Thyroid gland (tissue), 4 donors: ENCODE measurements at regions not wholly inside any gene's neighbourhood (a gene's known extent, or its start where the extent isn't known, plus 50 kb on each side); places are given as distances from the start of the nearest gene placed in this dataset.

Source experiments
- POLR2A ChIP-seq, 2 donors: fragments of 450-650 bp; IDR thresholded peaks; one replicate each; pipeline ENCODE4 v1.6.1; 2017; ENCODE audit warnings: antibody characterized with exemption in 2 of 2, mild to moderate bottlenecking in 2 of 2, moderate library complexity in 1 of 2
- TF ChIP-seq, protein P1 (sequence below), 6 experiments: fragments of 200-600 bp in 3 of 6; fragments of 450-650 bp in 3 of 6; sonication (generic) in 3 of 6; IDR thresholded peaks; one replicate each; pipeline ENCODE4 v1.5.1; 2016 to 2019; ENCODE audit warnings: antibody characterized with exemption in 6 of 6, mild to moderate bottlenecking in 2 of 6, inconsistent platforms in 1 of 6, moderate library complexity in 1 of 6

- TF ChIP-seq, protein P1, sequence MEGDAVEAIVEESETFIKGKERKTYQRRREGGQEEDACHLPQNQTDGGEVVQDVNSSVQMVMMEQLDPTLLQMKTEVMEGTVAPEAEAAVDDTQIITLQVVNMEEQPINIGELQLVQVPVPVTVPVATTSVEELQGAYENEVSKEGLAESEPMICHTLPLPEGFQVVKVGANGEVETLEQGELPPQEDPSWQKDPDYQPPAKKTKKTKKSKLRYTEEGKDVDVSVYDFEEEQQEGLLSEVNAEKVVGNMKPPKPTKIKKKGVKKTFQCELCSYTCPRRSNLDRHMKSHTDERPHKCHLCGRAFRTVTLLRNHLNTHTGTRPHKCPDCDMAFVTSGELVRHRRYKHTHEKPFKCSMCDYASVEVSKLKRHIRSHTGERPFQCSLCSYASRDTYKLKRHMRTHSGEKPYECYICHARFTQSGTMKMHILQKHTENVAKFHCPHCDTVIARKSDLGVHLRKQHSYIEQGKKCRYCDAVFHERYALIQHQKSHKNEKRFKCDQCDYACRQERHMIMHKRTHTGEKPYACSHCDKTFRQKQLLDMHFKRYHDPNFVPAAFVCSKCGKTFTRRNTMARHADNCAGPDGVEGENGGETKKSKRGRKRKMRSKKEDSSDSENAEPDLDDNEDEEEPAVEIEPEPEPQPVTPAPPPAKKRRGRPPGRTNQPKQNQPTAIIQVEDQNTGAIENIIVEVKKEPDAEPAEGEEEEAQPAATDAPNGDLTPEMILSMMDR (IDR thresholded peaks at IDR 0.05), result no peak
- TF ChIP-seq POLR2A (IDR thresholded peaks at IDR 0.05), result no peak
Observed at GRCh38 chr4:19720190-19720589, 531.5 kb upstream of the SLIT2 start.
